GM23338 (cell line): ENCODE measurements at regions not wholly inside any gene's neighbourhood (a gene's known extent, or its start where the extent isn't known, plus 50 kb on each side); places are given as distances from the start of the nearest gene placed in this dataset.

Experiments
- ATAC-seq: fragments of 200-7000 bp; cut with Tn5 transposase; 3 replicates; pipeline ENCODE4 v1.9.1; 2020
- DNase-seq: peaks from one replicate; pipeline ENCODE4 v3.0.0-alpha.2; 2015; ENCODE audit warnings: low spot score
- H2AFZ ChIP-seq: fragments of 200-600 bp; sonication (generic); 2 replicates; pipeline ENCODE4 v1.8.0; 2016; ENCODE audit warnings: antibody characterized with exemption, mild to moderate bottlenecking, moderate library complexity
- H3F3A ChIP-seq: fragments of 200-600 bp; sonication (generic); replicated peaks from 2 replicates; pipeline ENCODE4 v1.8.0; 2017; ENCODE audit warnings: antibody characterized with exemption, mixed run types, low read depth
- H3K27ac ChIP-seq: fragments of 200-600 bp; sonication (generic); 2 replicates; pipeline ENCODE4 v1.6.1; 2016; ENCODE audit warnings: low read depth
- H3K27me3 ChIP-seq: fragments of 200-600 bp; sonication (generic); 2 replicates; pipeline ENCODE4 v1.8.0; 2016; ENCODE audit warnings: mild to moderate bottlenecking, mixed run types, moderate library complexity; ENCODE audit not compliant: insufficient read depth
- H3K36me3 ChIP-seq: fragments of 200-600 bp; sonication (generic); 2 replicates; pipeline ENCODE4 v1.8.0; 2016; ENCODE audit warnings: mild to moderate bottlenecking; ENCODE audit not compliant: insufficient read depth
- H3K4me1 ChIP-seq: fragments of 200-600 bp; sonication (generic); 2 replicates; pipeline ENCODE4 v1.8.0; 2016; ENCODE audit warnings: mild to moderate bottlenecking, moderate library complexity; ENCODE audit not compliant: insufficient read depth
- H3K4me2 ChIP-seq: fragments of 200-600 bp; sonication (generic); 2 replicates; pipeline ENCODE4 v1.7.1; 2017; ENCODE audit warnings: mixed run types
- H3K4me3 ChIP-seq: fragments of 200-600 bp; sonication (generic); 2 replicates; pipeline ENCODE4 v1.6.1; 2016; ENCODE audit warnings: mixed run types
- H3K79me2 ChIP-seq: fragments of 200-600 bp; sonication (generic); replicated peaks from 2 replicates; pipeline ENCODE4 v1.8.0; 2017; ENCODE audit warnings: mild to moderate bottlenecking; ENCODE audit not compliant: insufficient read depth
- H3K9me2 ChIP-seq: fragments of 200-600 bp; sonication (generic); 2 replicates; pipeline ENCODE4 v1.8.0; 2017; ENCODE audit not compliant: insufficient read depth
- H4K20me1 ChIP-seq: fragments of 200-600 bp; sonication (generic); replicated peaks from 2 replicates; pipeline ENCODE4 v1.8.0; 2017; ENCODE audit warnings: mild to moderate bottlenecking; ENCODE audit not compliant: insufficient read depth
- H3K27ac Mint-ChIP-seq: 2 replicates; pipeline ENCODE4 v1.8.0; 2020; ENCODE audit warnings: inconsistent platforms, mild to moderate bottlenecking, moderate library complexity, mixed read lengths
- H3K27me3 Mint-ChIP-seq: 3 replicates; pipeline ENCODE4 v1.8.0; 2022; ENCODE audit warnings: low read depth, mild to moderate bottlenecking, moderate library complexity, mixed read lengths, inconsistent platforms; ENCODE audit not compliant: insufficient read depth, poor library complexity
- H3K36me3 Mint-ChIP-seq: 3 replicates; pipeline ENCODE4 v1.8.0; 2021; ENCODE audit warnings: low read depth, mild to moderate bottlenecking, inconsistent platforms, moderate library complexity, mixed read lengths
- H3K4me1 Mint-ChIP-seq: 3 replicates; pipeline ENCODE4 v1.8.0; 2020; ENCODE audit warnings: mild to moderate bottlenecking, inconsistent platforms, mixed read lengths
- H3K4me3 Mint-ChIP-seq: 3 replicates; pipeline ENCODE4 v1.8.0; 2021; ENCODE audit warnings: moderate library complexity, mild to moderate bottlenecking, inconsistent platforms, mixed read lengths
- H3K9me3 Mint-ChIP-seq: 3 replicates; pipeline ENCODE4 v1.8.0; 2020; ENCODE audit warnings: moderate library complexity, mild to moderate bottlenecking, inconsistent platforms, mixed read lengths
- CREB1 ChIP-seq: fragments of 250-450 bp; sonication (Bioruptor Pico); IDR thresholded peaks from 2 replicates; pipeline ENCODE4 v1.5.0; 2020; ENCODE audit warnings: low read depth, mild to moderate bottlenecking, moderate library complexity
- ETS1 ChIP-seq: IDR thresholded peaks from 2 replicates; pipeline ENCODE4 v1.6.1; 2016; ENCODE audit warnings: antibody characterized with exemption
- EZH2 ChIP-seq: fragments of 200-600 bp; sonication (generic); IDR thresholded peaks from one replicate; pipeline ENCODE4 v1.8.0; 2017; ENCODE audit warnings: antibody characterized with exemption, mild to moderate bottlenecking, low read depth; ENCODE audit not compliant: unreplicated experiment
- EZH2phosphoT487 ChIP-seq: fragments of 200-600 bp; sonication (generic); IDR thresholded peaks from one replicate; pipeline ENCODE4 v1.8.1; 2018; ENCODE audit warnings: antibody characterized with exemption; ENCODE audit not compliant: unreplicated experiment
- JUNB ChIP-seq: IDR thresholded peaks from one replicate; pipeline ENCODE4 v1.6.1; 2016; ENCODE audit warnings: antibody characterized with exemption; ENCODE audit not compliant: unreplicated experiment
- NANOG ChIP-seq: IDR thresholded peaks from 2 replicates; pipeline ENCODE4 v1.6.1; 2016; ENCODE audit warnings: antibody characterized with exemption, borderline replicate concordance
- POLR2AphosphoS5 ChIP-seq: IDR thresholded peaks from 2 replicates; pipeline ENCODE4 v1.6.1; 2016; ENCODE audit warnings: antibody characterized with exemption, low read depth
- STAT1 ChIP-seq: IDR thresholded peaks from one replicate; pipeline ENCODE4 v1.6.1; 2016; ENCODE audit warnings: antibody characterized with exemption; ENCODE audit not compliant: unreplicated experiment
- ZNF114 ChIP-seq: fragments of 250-450 bp; sonication (Bioruptor Pico); IDR thresholded peaks from 2 replicates; pipeline ENCODE4 v1.5.0; 2020; ENCODE audit warnings: mild to moderate bottlenecking, moderate library complexity
- ZNF331 ChIP-seq: fragments of 250-450 bp; sonication (Bioruptor Pico); IDR thresholded peaks from 2 replicates; pipeline ENCODE4 v1.5.0; 2020; ENCODE audit warnings: low read depth, mild to moderate bottlenecking, moderate library complexity
- ZNF462 ChIP-seq: fragments of 250-450 bp; sonication (Bioruptor Pico); IDR thresholded peaks from 2 replicates; pipeline ENCODE4 v1.5.0; 2020; ENCODE audit warnings: mild to moderate bottlenecking, moderate library complexity
- TF ChIP-seq, protein P1 (sequence below): IDR thresholded peaks from one replicate; pipeline ENCODE4 v1.6.1; 2018; ENCODE audit warnings: antibody characterized with exemption; ENCODE audit not compliant: unreplicated experiment
- TF ChIP-seq, protein P2 (sequence below), 2 experiments: fragments of 200-600 bp in 1 of 2; sonication (generic) in 1 of 2; conservative IDR thresholded peaks; 2 replicates each; pipeline versions ENCODE4 v1.5.1 to v1.6.1; 2016 to 2017; ENCODE audit warnings: antibody characterized with exemption in 2 of 2, low read depth in 2 of 2, mild to moderate bottlenecking in 2 of 2, moderate library complexity in 1 of 2

DNA sequence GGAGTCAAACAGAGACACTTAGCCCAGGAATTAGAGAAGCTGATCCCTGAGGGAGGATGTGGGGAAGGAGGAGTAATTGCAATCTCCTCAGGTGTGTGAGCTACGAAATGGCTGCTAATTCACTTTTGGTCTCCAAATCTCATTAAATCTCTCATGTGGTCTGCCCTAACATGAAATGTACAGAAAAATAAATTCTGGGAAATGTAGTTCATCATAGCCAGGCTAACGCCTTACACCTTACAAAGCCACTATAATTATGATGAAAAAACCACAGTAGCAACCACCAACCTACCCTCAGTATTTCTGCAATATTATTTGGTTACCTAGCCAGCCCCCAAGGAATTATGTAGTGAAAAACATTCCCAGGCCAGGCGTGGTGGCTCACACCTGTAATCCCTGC, 354.0 kb downstream of the TMEM167A start:
- ATAC-seq (no peak), DNase-seq (no peak)
- TF ChIP-seq EZH2phosphoT487 = no peak
- TF ChIP-seq STAT1 = no peak
- TF ChIP-seq ZNF462 (CRISPR knock-in tag) = no peak
- TF ChIP-seq ETS1 = no peak
- TF ChIP-seq, protein P1, sequence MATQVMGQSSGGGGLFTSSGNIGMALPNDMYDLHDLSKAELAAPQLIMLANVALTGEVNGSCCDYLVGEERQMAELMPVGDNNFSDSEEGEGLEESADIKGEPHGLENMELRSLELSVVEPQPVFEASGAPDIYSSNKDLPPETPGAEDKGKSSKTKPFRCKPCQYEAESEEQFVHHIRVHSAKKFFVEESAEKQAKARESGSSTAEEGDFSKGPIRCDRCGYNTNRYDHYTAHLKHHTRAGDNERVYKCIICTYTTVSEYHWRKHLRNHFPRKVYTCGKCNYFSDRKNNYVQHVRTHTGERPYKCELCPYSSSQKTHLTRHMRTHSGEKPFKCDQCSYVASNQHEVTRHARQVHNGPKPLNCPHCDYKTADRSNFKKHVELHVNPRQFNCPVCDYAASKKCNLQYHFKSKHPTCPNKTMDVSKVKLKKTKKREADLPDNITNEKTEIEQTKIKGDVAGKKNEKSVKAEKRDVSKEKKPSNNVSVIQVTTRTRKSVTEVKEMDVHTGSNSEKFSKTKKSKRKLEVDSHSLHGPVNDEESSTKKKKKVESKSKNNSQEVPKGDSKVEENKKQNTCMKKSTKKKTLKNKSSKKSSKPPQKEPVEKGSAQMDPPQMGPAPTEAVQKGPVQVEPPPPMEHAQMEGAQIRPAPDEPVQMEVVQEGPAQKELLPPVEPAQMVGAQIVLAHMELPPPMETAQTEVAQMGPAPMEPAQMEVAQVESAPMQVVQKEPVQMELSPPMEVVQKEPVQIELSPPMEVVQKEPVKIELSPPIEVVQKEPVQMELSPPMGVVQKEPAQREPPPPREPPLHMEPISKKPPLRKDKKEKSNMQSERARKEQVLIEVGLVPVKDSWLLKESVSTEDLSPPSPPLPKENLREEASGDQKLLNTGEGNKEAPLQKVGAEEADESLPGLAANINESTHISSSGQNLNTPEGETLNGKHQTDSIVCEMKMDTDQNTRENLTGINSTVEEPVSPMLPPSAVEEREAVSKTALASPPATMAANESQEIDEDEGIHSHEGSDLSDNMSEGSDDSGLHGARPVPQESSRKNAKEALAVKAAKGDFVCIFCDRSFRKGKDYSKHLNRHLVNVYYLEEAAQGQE = no peak
- TF ChIP-seq, protein P2, sequence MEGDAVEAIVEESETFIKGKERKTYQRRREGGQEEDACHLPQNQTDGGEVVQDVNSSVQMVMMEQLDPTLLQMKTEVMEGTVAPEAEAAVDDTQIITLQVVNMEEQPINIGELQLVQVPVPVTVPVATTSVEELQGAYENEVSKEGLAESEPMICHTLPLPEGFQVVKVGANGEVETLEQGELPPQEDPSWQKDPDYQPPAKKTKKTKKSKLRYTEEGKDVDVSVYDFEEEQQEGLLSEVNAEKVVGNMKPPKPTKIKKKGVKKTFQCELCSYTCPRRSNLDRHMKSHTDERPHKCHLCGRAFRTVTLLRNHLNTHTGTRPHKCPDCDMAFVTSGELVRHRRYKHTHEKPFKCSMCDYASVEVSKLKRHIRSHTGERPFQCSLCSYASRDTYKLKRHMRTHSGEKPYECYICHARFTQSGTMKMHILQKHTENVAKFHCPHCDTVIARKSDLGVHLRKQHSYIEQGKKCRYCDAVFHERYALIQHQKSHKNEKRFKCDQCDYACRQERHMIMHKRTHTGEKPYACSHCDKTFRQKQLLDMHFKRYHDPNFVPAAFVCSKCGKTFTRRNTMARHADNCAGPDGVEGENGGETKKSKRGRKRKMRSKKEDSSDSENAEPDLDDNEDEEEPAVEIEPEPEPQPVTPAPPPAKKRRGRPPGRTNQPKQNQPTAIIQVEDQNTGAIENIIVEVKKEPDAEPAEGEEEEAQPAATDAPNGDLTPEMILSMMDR (conservative IDR thresholded peaks at IDR 0.05; ENCODE audit: low read depth in 2 of 2) = no peak
- no peak for TF ChIP-seq EZH2
- TF ChIP-seq NANOG = no peak
- TF ChIP-seq CREB1 = no peak
- no peak for TF ChIP-seq ZNF114 (CRISPR knock-in tag)
- no peak for TF ChIP-seq ZNF331 (CRISPR knock-in tag)
- TF ChIP-seq POLR2AphosphoS5 = no peak
- TF ChIP-seq JUNB = no peak
- Histone ChIP-seq H3K36me3 (no peaks in the 10 kb centered on the region), H3K4me2 (no peak overlapping the region), H2AFZ (no peak overlapping the region), H3K27me3 (no peaks in the 10 kb centered on the region), H3K27ac (no peak overlapping the region), H3K9me2 (no peaks in the 10 kb centered on the region), H3K4me1 (0 out of 2 replicates have a peak, but pooled peaks cover 9% of the 10 kb centered on the region), H3K79me2 (no peaks in the 10 kb centered on the region), H4K20me1 (no peaks in the 10 kb centered on the region), H3K4me3 (no peak overlapping the region), H3F3A (no peaks in the 10 kb centered on the region)
- Mint-ChIP-seq H3K27ac (no peak overlapping the region), H3K27me3 (peaks cover 4% of the 10 kb centered on the region), H3K36me3 (peaks cover 3% of the 10 kb centered on the region; the same call in 1 of the 3 replicates), H3K9me3 (peaks cover 7% of the 10 kb centered on the region; the same call in 1 of the 3 replicates), H3K4me3 (no peak overlapping the region), H3K4me1 (peaks cover 10% of the 10 kb centered on the region)
